Kidney epithelial cell (primary cell): ENCODE measurements at regions not wholly inside any gene's neighbourhood (a gene's known extent, or its start where the extent isn't known, plus 50 kb on each side); places are given as distances from the start of the nearest gene placed in this dataset.

Source experiments
- DNase-seq: peaks from one replicate; pipeline ENCODE4 v3.0.0-alpha.2; 2010; ENCODE audit warnings: low read depth
- H3K27me3 ChIP-seq: 2 replicates; pipeline ENCODE4 v1.6.0; 2011; ENCODE audit warnings: low read length; ENCODE audit not compliant: control insufficient read depth, insufficient read depth
- H3K36me3 ChIP-seq: 2 replicates; pipeline ENCODE4 v1.5.1; 2011; ENCODE audit warnings: low read length; ENCODE audit not compliant: control insufficient read depth, insufficient read depth
- H3K4me3 ChIP-seq: 2 replicates; pipeline ENCODE4 v1.5.1; 2011; ENCODE audit warnings: low read depth, mild to moderate bottlenecking, control low read depth, low read length
- CTCF ChIP-seq: IDR thresholded peaks from 2 replicates; pipeline ENCODE4 v1.5.1; 2011; ENCODE audit warnings: mild to moderate bottlenecking, moderate library complexity, low read length, control low read depth, inconsistent platforms; ENCODE audit not compliant: insufficient read depth, poor library complexity, severe bottlenecking

- no peak overlapping the region for H3K4me3 ChIP-seq
- no peaks in the 10 kb centered on the region for H3K27me3 ChIP-seq
- H3K36me3 ChIP-seq = no peaks in the 10 kb centered on the region
- DNase-seq = no peak
- no peak for TF ChIP-seq CTCF
Observed at GRCh38 chr15:92524161-92524560, 130.5 kb downstream of the ST8SIA2 start.

GRCh38 chr15:92523176-92523575 is 129.5 kb downstream of the ST8SIA2 start:
- TF ChIP-seq CTCF = no peak

GRCh38 chr15:92521624-92522008 is 127.9 kb downstream of the ST8SIA2 start:
- peak; percentile 77 for TF ChIP-seq CTCF
- Histone ChIP-seq H3K4me3 (no peak overlapping the region), H3K36me3 (no peaks in the 10 kb centered on the region), H3K27me3 (no peaks in the 10 kb centered on the region)
- DNase-seq = no peak

More at GRCh38 chr15:92523176-92523575, 129.5 kb downstream of the ST8SIA2 start:
- no peak overlapping the region for H3K4me3 ChIP-seq
- no peaks in the 10 kb centered on the region for H3K36me3 ChIP-seq
- DNase-seq = no peak
- H3K27me3 ChIP-seq = no peaks in the 10 kb centered on the region

GRCh38 chr15:92520914-92521623 is 127.4 kb downstream of the ST8SIA2 start:
- no peak for TF ChIP-seq CTCF
- no peak overlapping the region for H3K4me3 ChIP-seq
- H3K27me3 ChIP-seq = no peaks in the 10 kb centered on the region
- DNase-seq = no peak
- H3K36me3 ChIP-seq = no peaks in the 10 kb centered on the region

- no peak for DNase-seq
- H3K36me3 ChIP-seq = no peaks in the 10 kb centered on the region
- no peak for TF ChIP-seq CTCF
- no peak overlapping the region for H3K4me3 ChIP-seq
- no peaks in the 10 kb centered on the region for H3K27me3 ChIP-seq
Observed at GRCh38 chr15:92519709-92520108, 126.0 kb downstream of the ST8SIA2 start.
